Stimulated activated CD8-positive, alpha-beta memory T cell treated with anti-CD3 and anti-CD28 coated beads, Interleukin-4, amount 100 ng/mL, for 48 hours (primary cell): ENCODE measurements at regions not wholly inside any gene's neighbourhood (a gene's known extent, or its start where the extent isn't known, plus 50 kb on each side); places are given as distances from the start of the nearest gene placed in this dataset.

Experiments
- DNase-seq: peaks from one replicate; pipeline ENCODE4 v3.0.0-alpha.2; 2020

DNA sequence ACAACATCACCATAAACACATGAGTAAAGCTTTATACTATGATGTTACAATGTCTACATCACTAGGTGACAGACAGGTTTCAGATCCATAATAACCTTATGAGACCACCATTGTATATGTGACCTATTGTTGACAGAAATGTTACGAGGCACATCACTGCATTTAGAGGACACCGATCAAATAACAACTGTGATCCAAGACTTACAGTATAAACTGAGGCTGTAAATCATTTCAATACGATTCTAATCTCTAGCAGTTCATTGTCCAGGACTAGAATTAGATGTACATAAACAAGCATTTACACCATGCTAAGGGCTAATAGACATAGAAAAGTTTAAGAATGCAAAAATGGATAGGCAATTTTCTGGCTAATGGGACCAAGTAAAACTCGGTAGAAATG, 491.9 kb upstream of the ROBO1 start:
- DNase-seq, result no peak

DNA sequence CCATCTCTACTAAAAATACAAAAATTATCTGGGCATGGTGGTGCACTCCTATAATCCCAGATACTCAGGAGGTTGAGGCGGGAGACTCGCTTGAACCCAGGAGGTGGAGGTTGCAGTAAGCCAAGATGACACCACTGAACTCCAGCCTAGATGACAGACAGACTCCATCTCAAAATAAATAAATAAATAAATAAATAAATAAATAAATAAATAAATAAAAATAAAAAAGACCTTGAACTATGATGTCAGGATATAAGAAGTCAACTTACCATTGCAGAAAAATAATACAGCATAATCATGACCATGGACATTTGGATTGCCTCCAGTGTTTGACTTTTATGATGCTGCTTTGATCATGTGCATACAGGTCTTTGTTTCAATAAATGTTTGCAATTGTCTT, 484.3 kb upstream of the ROBO1 start:
- no peak for DNase-seq

DNA sequence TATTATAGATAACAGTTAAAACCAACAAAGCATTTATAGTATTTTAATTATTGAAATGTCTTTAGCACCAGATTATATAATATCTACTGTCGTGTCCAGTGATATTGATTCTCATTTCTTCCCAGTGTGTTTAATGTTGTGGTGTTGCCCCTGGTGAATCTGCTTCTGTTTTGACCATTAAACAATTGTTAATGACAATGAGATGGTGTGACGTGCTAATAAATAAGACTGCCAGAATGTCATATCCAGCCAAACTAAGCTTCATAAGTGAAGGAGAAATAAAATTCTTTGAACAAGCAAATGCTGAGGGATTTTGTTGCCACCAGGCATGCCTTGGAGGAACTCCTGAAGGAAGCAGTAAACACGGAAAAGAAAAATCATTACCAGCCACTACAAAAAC, 480.0 kb upstream of the ROBO1 start:
- DNase-seq, result no peak

DNA sequence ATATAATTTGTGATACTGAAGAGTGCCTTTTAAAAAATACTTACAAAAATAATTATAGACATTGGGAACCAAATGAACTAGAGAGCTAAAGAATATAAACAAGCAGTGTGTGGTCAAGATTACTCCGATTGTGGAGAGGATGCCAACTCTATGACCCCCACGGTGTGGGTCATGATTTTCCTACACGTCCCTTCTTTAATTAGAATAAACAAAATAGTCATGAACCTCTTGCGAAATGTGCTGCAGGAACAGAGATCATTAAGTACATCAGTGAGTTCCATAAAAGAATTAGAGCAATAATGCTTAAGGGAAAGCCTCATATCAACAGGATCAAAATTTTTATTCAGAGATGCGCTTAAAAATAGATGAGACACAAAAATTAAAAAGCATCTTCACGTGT, 476.6 kb upstream of the ROBO1 start:
- DNase-seq, result no peak

DNA sequence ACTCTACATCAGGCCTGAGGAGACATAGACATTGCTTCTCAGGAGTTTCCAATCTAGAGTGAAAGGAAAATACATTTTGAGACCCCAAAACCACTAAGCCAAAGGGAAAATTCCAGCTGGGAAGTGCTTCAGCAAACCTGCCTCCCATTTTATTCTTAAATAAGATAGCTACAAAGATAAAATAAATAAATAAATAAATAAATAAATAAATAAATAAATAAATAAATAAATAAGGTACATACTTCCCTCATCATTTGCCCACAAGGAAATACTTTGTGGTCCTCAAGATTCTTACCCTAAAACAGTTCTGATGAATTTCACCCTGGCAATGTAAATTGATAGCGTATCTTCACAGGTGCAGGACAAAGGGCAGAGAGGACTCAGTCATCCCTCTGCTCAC, 474.0 kb upstream of the ROBO1 start:
- DNase-seq, result no peak

DNA sequence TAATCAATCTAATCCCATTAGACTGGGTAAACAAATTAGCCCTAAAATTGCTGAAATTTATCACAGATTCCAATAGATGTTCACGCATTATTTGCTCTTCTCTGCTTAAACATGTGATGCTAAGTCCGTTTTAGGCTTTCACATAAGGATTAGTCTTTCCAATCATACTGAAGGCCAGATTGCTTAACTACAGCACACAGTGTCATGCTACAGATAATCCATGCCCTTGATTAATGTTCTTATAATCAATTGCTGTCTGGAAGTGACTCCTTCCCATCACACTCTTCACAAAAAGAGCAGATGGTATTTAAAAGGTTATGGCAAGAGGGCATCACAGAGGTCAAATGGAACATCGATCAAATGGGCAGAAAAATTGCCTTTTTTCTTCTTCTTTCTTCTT, 471.5 kb upstream of the ROBO1 start:
- DNase-seq, result no peak

DNA sequence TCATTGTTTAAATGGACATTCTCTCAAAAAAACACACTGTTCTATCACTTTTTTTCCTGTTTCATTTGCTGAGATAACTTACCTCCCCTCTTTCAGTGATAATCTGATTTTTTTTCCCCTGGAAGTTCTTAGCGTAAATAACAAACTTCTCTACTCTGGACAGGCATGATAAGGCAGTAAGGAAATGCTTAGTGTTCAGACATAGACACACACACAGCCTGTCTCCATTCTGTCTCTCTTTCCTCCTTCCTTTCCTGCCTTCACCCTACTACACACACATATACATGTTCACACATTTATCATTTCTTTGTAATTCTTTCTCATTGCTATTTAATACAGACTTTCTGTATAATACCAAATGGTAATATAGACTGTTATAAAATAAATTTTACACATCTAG, 470.8 kb upstream of the ROBO1 start:
- DNase-seq, result no peak

DNA sequence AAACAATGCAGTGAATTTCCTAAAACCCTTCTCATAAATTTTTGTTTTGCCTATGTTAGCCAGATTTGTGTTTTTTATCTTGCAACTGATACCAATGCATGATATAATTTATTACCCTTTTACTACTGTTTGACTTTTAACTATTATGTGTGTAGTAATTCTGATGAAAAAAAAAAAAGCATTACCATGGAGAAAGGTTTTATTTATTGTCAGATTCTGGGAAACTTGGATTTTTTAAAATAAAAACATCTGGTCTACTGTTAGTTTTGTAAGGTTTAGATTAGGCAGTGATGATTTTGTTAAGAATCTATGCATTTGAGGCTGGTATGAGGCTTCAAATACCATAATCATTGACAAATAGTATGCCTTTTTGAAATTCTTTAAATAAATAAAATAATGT, 470.4 kb upstream of the ROBO1 start:
- DNase-seq, result no peak

DNA sequence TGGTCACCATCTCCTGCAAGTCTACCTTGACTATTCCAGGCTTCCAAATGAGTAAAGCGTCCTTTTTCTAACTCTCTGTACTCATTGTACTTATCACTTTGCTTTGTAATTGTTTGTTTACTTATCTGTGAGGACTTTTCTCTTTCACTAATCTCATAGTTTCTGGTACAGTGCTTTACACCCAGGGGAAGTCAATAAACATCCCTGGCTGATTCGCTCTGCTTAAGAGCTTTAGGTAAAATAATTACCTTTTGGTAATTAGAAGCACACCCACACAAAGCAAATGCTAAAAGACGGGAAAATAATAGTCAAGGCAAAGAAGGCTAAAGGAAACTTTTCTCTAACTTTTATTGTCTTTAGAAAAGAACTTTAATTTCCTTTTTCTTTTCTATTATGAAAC, 466.9 kb upstream of the ROBO1 start:
- no peak for DNase-seq

DNA sequence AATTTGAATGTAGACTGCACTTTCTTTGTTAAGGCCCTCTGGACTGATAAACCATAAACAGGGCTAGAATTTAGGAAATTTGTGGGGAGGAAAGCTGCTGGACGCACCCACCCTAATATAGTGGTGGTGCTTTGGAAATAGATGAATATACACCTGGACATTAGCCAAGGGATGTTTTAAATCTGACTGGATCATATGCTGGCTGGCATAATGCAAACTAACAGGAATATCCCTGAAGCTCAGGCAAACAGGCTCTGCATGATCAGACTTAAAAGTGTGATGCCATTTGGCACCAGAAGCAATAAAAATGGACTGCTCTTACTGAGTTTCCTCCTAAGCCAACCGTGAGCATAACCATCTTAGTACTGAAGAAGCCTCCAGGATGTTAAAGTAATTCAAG, 465.8 kb upstream of the ROBO1 start:
- no peak for DNase-seq

DNA sequence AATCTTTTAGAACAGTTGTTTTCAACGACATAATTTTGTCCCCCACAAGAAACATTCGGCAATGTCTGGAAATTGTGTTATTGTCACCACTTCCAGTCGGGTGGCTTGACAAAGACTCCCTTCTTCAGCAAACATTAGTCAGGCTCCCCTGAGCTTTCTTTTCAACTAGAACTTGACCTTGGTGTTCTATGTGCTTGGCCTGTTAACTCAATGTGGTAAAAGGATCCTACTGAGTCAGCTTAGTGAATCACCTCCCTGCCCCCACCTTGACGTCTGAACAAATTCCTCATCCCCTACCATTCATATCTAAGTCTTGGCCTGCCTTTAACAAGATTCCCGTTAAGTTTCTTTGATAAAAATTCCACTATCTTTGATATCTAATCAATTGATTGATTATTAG, 465.0 kb upstream of the ROBO1 start:
- no peak for DNase-seq

DNA sequence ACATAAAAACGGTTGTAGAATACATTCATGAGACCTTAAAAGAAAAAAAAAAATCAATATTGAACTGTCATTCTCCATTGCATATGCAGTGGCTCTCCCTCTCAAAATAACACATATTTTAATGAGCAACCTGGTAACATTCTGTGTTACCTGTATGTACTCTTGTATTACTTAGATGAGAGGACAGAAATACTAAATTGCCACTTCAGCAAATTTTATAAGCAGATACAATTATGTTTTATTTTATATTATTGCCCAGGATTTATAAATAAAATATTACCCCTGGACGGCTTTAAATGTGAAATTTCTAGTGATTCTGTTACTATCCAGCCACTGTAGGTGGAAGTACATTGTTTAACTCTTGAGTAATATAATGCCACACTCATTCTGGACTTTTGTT, 463.2 kb upstream of the ROBO1 start:
- DNase-seq, result no peak

DNA sequence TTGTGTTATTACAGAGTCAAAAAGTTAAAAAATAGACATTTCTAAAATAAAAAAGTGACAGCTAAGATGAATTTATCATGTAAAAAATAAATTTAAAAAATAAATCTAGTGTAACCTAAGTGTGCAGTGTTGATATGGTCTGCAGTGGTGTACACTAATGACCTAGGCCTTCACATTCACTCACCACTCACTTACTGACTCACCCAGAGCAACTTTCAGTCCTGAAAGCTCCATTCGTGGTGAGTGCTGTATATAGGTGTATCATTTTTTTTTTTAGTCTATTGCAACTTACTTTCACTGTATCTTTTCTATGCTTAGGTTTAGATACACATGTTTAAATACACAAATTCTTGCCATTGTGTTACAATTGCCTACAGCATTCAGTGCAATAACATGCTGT, 459.4 kb upstream of the ROBO1 start:
- DNase-seq, result no peak

DNA sequence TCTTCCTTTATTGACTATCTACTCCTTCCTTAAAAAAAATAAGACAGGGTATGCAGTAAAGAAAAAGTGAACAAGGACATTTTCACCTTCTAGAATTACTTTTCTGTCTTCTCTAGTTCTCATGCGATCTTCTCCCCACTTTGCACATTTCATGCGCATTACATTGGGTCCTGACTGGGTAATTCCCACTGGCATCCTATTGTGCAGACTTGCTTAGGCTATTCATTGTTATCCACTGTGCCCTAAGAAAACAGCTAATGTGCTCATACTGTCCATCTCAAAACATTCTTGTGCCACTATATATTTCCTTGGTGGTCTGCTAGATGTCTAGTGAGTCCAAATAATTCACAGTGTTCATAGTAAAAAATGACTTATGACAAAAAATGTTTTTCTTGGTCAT, 447.4 kb upstream of the ROBO1 start:
- no peak for DNase-seq

DNA sequence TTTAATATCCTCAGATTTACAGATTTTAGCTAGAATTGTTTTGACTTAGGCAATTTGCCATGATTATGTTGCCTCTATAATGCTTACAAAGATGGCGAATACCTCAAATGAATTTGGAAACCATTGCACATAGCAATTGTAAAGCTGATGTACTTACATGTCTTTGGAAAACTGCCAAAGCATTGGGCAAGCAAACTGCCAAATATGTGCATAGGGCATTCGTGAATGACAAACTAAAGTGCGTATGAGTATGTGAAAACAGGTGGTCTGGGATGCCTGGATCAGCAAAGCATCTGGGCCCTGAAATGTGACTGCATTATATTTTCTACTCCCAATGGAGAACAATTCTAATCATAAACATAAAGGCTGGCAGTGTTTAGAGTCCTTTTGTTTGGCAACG, 445.3 kb upstream of the ROBO1 start:
- DNase-seq, result no peak

DNA sequence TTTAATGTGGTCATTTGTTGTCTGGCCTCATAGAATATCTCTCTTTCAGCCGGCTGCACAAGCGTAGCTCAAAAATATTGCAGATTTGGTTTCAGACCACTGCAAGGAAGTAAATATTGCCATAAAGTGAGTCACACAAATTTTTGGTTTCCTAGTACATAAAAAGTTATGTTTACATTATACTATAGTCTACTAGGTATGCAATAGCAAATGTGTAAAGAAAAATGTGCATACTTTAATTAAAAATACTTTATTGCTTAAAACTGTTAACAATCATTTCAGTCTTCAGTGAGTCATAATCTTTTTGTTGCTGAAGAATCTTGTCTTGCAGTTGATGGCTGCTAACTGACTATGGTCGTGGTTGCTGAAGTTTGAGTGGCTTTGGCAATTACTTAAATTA, 425.1 kb upstream of the ROBO1 start:
- DNase-seq, result no peak

DNA sequence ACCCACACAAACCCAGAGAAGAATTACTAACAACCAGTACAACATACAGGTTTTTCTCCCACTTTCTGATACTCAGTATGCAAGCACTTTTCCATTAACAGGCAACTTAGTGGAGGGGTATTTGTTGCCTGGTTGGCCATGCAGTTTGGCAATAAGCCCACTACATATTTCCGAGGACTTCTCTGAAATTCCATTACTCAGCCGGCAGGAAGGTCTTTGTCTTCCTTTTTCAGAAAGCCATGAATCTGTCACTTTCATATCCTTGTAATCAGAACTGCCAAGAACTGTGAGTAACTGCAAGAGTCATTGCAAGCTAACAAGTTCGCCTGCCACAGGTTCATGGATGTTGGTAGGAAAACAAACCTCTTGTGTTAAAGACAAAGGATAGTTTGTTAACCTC, 422.3 kb upstream of the ROBO1 start:
- no peak for DNase-seq

DNA sequence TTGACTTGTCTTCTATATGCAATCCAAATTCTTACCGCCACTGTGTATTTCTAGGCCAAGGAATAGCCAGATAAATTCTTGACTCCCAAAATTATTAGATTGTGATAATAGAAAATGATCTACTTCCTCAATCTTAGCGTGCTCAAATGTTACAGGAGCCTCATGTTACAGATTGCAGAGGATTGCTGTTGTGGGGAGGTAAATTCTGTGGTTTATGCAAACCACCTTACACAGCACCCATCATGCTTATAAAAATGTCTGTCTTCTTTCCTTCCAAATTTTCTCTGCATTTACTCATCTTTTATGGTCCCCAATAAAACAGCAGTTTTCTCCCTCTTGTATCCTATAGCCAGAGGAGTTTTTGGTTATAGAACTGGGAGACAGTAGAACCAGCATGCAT, 420.2 kb upstream of the ROBO1 start:
- DNase-seq, result no peak

DNA sequence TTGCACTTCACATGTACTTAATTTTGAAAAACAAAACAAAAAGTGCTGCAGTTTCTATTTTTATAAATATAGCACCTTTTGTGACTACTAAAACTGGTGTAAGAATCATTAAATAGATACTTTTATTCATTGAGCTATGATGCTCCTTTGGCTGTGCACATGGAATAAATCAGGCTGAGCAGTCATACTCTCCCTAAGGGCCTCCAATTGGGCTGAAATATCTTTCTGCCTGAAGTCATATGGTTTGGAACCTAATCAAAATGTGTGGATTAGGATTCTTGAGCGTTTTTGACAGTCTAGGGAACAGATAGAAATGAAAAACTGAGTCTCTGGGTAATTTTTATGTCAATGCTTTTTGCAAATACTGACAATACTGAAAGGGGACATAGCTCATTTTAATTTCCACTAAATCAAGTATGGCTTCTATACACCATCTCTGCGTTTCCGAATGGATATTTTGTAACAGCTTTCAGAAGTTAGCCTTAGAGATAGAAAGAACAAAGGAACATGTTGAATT, 392.2 kb upstream of the ROBO1 start:
- DNase-seq, result no peak

DNA sequence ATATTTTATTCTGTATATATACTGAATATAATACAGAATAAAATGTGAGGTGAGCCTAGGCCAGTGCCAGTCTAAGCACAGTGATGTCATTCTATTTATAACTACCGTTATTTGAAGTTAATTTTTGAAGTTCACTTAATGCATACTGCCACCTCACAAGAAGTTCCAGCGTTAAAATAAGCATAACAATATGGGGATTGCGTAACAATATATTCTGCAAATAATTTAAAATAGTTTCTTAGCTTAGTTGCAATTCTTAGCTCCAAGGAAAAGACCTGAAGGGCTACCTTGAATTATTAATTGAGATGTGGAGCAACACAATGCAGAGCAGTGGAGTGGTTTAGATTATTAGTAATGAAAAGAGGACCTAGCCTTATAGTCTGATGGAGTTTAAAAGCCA, 390.5 kb upstream of the ROBO1 start:
- DNase-seq, result no peak

DNA sequence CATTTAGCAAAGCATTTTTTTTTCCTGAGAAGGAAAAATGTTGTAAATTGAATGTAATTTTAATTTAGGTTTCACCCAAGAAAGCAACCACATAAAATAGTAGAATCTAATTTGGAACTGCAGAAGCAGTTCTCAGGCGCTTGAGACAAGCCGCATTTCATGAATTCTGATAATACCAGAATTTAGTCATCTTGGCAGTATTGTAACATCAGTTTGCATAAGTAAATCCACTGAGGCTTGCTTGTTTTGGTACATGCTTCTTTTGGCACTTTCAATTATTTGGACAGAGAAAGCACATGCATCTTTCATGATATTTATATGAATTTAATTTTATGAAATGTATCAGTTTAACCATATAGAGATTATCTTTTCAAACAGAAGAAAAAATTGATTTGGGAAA, 389.7 kb upstream of the ROBO1 start:
- no peak for DNase-seq

DNA sequence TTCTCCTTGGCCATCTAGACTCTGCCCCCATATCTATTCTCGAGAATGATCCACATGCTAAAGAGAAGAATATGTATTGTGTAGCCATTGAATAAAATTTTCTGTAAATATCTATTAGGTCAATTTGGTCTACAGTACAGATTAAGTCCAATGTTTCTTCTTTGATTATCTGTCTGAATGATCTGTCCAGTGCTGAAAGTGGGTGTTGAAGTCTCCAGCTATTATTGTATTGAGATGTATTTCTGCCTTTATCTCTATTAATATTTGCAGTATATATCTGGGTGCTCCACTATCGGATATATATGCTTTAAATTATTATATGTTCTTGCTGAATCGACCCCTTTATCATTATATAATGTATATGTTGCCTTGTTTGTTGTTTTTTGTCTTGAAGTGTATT, 384.9 kb upstream of the ROBO1 start:
- DNase-seq, result no peak

DNA sequence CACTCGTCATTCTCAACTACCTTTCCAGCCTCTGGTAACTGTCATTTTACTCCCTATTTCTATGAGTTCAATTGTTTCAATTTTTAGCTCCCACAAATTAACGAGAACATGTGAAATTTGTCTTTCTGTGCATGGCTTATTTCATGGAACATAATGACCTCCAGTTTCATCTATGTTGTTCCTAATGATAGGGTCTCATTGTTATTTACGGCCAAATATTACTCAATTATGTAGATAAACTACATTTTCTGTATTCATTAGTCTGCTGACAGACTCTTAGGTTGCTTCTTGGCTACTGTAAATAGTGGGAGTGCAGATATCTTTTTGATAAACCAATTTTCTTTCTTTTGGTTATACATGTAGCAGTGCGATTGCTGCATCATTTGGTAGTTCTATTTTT, 374.9 kb upstream of the ROBO1 start:
- no peak for DNase-seq

DNA sequence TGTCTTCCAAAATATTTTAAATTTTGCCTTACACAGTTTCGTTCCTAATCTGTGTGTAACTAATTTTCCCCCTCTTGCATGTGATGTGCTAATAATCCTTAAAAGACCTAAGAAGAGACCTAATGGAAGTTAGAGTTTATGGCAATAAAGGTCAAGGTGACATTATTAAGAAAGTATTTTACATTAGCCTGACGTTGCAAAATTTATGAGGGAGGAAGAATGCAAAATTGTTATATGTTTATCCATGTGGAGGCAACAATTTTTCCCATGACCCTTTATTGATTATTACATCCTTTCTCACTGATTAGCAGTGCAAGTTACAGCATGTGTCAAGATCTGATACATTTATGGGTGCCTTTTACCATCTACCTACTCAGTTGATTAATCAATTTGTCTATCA, 373.8 kb upstream of the ROBO1 start:
- DNase-seq, result no peak

DNA sequence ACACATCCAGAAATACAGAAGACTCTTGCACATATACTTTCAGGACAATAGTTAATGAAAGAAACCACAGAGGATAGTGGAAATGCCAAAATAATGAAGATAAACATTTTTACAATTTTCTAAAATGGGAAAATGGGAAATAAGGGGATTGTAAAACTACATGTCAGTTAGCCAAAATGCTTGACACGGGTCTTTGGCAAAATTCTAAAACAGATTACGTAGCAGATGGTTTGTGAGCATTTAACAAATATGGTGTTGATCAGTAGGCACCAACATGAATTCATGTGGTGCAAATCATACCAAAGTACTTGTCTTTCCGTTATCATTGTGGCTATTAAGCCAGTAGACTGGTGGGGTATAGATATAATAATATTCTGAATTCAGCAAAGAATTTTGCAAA, 348.5 kb upstream of the ROBO1 start:
- DNase-seq, result no peak

DNA sequence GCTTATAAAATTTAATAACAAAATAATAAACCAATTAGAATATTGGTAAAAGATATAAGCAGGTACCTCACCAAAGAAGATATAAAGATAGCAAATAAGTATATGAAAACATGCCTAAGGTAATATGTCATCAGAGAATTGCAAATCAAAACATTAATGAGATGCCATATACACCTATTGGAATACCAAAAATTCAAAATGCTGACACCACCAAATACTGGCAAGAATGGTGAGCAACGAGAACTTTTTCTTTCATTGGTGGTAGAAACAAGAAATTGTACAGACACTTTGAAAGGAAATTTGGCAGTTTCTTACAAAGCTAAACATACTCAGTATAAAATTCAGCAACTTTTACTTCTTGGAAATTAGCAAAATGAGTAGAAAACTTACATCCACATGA, 346.9 kb upstream of the ROBO1 start:
- no peak for DNase-seq
